SH-SY5Y (cell line): ENCODE measurements at regions not wholly inside any gene's neighbourhood (a gene's known extent, or its start where the extent isn't known, plus 50 kb on each side); places are given as distances from the start of the nearest gene placed in this dataset.

Source experiments
- GATA2 ChIP-seq: IDR thresholded peaks from 2 replicates; pipeline ENCODE4 v1.6.1; 2011; ENCODE audit warnings: mild to moderate bottlenecking, low read depth, low read length
- GATA3 ChIP-seq: IDR thresholded peaks from 2 replicates; pipeline ENCODE4 v1.6.1; 2011; ENCODE audit warnings: low read depth, mild to moderate bottlenecking, low read length, moderate library complexity

- TF ChIP-seq GATA2, result no peak
- TF ChIP-seq GATA3, result no peak
Measured at GRCh38 chr2:108169982-108170625, 69.7 kb upstream of the SULT1C3 start.

DNA sequence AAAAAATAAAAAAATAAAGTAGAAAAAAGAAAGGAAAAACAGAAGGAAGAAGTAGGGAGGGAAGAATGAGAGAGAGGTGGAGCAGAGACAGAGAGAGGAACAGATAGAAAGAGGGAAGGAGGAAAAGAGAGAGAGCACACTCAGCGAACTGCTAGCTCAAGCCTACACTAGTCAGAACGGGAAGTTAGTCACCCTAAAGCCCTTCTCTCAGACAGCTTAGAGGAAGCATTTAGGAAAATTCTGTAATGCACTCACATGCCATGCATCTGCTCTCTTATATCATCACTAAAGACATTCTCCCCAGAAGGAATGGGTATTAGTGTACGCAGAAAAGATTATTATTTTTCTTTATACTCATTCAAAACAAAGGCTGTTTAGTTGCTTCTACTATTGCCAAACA lies 68.1 kb upstream of the SULT1C3 start:
- TF ChIP-seq GATA3, result no peak
- TF ChIP-seq GATA2, result no peak

- TF ChIP-seq GATA3 (no peak), GATA2 (no peak)
Measured at GRCh38 chr2:108182489-108182888, 57.3 kb upstream of the SULT1C3 start.

- TF ChIP-seq GATA3, result no peak
- TF ChIP-seq GATA2, result no peak
Measured at GRCh38 chr2:108184419-108184818, 55.3 kb upstream of the SULT1C3 start.

DNA sequence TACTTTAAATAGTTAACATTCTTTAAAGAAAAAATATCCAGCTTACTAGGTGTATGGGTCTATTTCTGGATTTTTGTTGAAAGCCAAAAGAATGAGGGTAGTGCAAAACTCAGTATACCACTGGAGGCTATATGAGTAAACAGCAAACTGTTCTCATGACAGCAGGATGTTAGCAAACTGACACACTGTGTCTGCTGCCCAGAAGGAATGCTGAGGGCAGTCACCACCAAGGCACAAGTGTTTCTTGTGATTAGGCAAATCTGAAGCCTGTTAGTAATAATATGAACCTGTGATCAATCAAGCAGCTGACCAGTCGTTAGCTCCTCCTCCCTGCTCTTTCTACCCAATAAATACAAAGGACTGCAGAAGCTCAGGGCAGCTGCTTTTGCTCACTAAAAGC lies 50.5 kb upstream of the SULT1C3 start:
- TF ChIP-seq GATA2 (no peak), GATA3 (no peak)
